H1 (cell line): ENCODE measurements at regions not wholly inside any gene's neighbourhood (a gene's known extent, or its start where the extent isn't known, plus 50 kb on each side); places are given as distances from the start of the nearest gene placed in this dataset.

Experiments used
- BACH1 ChIP-seq: IDR thresholded peaks from 2 replicates; pipeline ENCODE4 v1.6.1; 2012; ENCODE audit warnings: low read length, improper control_type of control experiment
- CEBPB ChIP-seq: IDR thresholded peaks from 2 replicates; pipeline ENCODE4 v1.6.1; 2012; ENCODE audit warnings: low read depth, low read length
- SP4 ChIP-seq: IDR thresholded peaks from 2 replicates; pipeline ENCODE4 v1.6.1; 2012; ENCODE audit warnings: low read length, inconsistent platforms
- ZNF274 ChIP-seq: IDR thresholded peaks from 2 replicates; pipeline ENCODE4 v1.7.0; 2012; ENCODE audit warnings: low read length, borderline replicate concordance; ENCODE audit errors: extremely low read depth
- TF ChIP-seq, protein P1 (sequence below): IDR thresholded peaks from 2 replicates; pipeline ENCODE4 v1.6.1; 2011; ENCODE audit warnings: low read depth, mild to moderate bottlenecking, low read length; ENCODE audit not compliant: insufficient read depth

DNA sequence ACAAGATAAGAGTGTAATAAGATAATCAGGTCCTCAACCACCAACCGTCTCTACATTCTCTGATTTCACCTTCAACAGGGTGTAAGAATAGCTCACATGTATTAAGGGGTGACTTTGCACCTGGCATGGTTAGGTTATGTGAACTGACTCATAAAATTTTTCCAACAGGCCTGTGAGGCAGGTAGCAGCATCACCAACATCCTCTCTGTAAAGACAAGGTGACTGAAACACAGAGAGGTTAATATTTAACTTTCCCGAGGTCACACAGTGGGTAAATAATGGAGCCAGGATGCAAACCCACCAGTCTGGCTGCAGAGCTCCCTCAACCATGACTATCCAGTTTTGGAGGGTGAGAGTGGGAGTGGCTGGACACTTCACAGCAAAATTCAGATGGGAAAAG lies 317.2 kb downstream of the C16orf95 start (continued):
- no peak for TF ChIP-seq CEBPB
- no peak for TF ChIP-seq SP4
- no peak for TF ChIP-seq BACH1
- TF ChIP-seq, protein P1, sequence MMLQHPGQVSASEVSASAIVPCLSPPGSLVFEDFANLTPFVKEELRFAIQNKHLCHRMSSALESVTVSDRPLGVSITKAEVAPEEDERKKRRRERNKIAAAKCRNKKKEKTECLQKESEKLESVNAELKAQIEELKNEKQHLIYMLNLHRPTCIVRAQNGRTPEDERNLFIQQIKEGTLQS: no peak
- TF ChIP-seq ZNF274: no peak
